MM.1S (cell line): ENCODE measurements at regions not wholly inside any gene's neighbourhood (a gene's known extent, or its start where the extent isn't known, plus 50 kb on each side); places are given as distances from the start of the nearest gene placed in this dataset.

Experiments
- EZH2 ChIP-seq: fragments of 300-600 bp; sonication (generic); optimal IDR thresholded peaks from 2 replicates; pipeline ENCODE3; 2017; ENCODE audit warnings: low read depth, mild to moderate bottlenecking, antibody characterized with exemption, low read length, mixed read lengths
- EZH2phosphoT487 ChIP-seq: fragments of 300-600 bp; sonication (generic); IDR thresholded peaks from 2 replicates; pipeline ENCODE4 v1.6.1; 2018; ENCODE audit warnings: antibody characterized with exemption, low read length
- TF ChIP-seq, protein P1 (sequence below): fragments of 300-600 bp; sonication (generic); IDR thresholded peaks from 2 replicates; pipeline ENCODE4 v1.5.1; 2016; ENCODE audit warnings: antibody characterized with exemption, low read length, mixed read lengths

DNA sequence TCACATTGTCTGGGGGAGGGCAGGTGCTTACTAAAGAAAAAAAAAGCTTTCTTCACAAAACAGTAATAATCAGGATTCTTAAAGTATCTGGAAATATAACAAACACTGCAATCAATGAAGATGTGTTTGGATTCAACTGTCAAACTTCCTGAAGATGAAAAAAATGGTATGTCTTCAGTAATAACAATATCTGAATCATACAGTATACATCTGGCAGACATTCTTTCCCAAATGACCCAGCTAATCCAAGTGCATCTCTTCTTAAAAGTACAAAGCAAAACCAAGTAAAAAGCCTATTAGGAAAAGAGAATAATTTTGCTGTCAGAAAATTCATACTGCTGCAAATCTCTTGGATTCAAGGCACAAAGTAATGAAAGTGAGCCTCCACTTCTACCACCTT, 145.0 kb upstream of the MCTP2 start:
- TF ChIP-seq, protein P1, sequence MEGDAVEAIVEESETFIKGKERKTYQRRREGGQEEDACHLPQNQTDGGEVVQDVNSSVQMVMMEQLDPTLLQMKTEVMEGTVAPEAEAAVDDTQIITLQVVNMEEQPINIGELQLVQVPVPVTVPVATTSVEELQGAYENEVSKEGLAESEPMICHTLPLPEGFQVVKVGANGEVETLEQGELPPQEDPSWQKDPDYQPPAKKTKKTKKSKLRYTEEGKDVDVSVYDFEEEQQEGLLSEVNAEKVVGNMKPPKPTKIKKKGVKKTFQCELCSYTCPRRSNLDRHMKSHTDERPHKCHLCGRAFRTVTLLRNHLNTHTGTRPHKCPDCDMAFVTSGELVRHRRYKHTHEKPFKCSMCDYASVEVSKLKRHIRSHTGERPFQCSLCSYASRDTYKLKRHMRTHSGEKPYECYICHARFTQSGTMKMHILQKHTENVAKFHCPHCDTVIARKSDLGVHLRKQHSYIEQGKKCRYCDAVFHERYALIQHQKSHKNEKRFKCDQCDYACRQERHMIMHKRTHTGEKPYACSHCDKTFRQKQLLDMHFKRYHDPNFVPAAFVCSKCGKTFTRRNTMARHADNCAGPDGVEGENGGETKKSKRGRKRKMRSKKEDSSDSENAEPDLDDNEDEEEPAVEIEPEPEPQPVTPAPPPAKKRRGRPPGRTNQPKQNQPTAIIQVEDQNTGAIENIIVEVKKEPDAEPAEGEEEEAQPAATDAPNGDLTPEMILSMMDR, result no peak
- no peak for TF ChIP-seq EZH2
- no peak for TF ChIP-seq EZH2phosphoT487
